ENCODE measurements at regions not wholly inside any gene's neighbourhood (a gene's known extent, or its start where the extent isn't known, plus 50 kb on each side); places are given as distances from the start of the nearest gene placed in this dataset.

DNA sequence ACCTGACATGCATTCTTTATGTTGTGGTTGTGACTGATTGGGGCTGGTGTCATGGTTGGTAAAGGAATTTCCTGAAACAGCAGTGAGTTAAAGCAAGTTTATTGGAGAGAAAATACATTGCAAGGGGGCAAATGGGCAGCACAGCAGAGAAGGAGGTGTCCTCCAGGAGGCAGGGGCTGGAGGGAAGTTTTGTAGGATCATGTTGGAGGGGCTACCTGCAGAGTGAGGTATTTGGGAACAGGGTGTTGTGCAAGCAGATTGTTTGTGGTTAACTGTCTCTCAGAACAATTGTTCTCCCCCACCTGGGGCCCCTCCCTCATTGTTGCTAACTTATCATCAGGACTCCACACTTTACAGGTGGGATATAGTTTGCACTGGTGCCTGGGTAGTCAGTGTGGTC, 196.0 kb downstream of the NSUN3 start:
- no peak overlapping the region for H3K27ac ChIP-seq
- no peak overlapping the region for H3K9ac ChIP-seq
- H3K4me1 Mint-ChIP-seq = no peaks in the 10 kb centered on the region
- H3K27me3 Mint-ChIP-seq (ENCODE audit: insufficient read depth, low read depth) = no peaks in the 10 kb centered on the region
- TF ChIP-seq EZH2phosphoT487 (IDR thresholded peaks at IDR 0.05) (no peak), EZH2 (IDR thresholded peaks at IDR 0.05) (no peak)
- TF ChIP-seq, protein P1, sequence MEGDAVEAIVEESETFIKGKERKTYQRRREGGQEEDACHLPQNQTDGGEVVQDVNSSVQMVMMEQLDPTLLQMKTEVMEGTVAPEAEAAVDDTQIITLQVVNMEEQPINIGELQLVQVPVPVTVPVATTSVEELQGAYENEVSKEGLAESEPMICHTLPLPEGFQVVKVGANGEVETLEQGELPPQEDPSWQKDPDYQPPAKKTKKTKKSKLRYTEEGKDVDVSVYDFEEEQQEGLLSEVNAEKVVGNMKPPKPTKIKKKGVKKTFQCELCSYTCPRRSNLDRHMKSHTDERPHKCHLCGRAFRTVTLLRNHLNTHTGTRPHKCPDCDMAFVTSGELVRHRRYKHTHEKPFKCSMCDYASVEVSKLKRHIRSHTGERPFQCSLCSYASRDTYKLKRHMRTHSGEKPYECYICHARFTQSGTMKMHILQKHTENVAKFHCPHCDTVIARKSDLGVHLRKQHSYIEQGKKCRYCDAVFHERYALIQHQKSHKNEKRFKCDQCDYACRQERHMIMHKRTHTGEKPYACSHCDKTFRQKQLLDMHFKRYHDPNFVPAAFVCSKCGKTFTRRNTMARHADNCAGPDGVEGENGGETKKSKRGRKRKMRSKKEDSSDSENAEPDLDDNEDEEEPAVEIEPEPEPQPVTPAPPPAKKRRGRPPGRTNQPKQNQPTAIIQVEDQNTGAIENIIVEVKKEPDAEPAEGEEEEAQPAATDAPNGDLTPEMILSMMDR (IDR thresholded peaks at IDR 0.05) = no peak
- no peaks in the 10 kb centered on the region for H3K36me3 ChIP-seq
- no peak overlapping the region for H2AFZ ChIP-seq (replicated peaks)
- H3K4me1 ChIP-seq = no peaks in the 10 kb centered on the region
- no peaks in the 10 kb centered on the region for H3K36me3 Mint-ChIP-seq
- no peak overlapping the region for H3K4me3 ChIP-seq
- no peak overlapping the region for H3K4me3 Mint-ChIP-seq
- no peaks in the 10 kb centered on the region for H3K9me3 ChIP-seq (ENCODE audit: low read depth)
- no peak for DNase-seq (ENCODE audit: low spot score)
- H3K9me3 Mint-ChIP-seq = no peaks in the 10 kb centered on the region
- H3K79me2 ChIP-seq (ENCODE audit: low read depth) = no peaks in the 10 kb centered on the region
- no peak overlapping the region for H3K27ac Mint-ChIP-seq
- H3K4me2 ChIP-seq = no peak overlapping the region
- no peaks in the 10 kb centered on the region for H4K20me1 ChIP-seq (ENCODE audit: low read depth)
- no peaks in the 10 kb centered on the region for H3K27me3 ChIP-seq
- no peaks in the 10 kb centered on the region for H3F3A ChIP-seq (ENCODE audit: low read depth)

DNA sequence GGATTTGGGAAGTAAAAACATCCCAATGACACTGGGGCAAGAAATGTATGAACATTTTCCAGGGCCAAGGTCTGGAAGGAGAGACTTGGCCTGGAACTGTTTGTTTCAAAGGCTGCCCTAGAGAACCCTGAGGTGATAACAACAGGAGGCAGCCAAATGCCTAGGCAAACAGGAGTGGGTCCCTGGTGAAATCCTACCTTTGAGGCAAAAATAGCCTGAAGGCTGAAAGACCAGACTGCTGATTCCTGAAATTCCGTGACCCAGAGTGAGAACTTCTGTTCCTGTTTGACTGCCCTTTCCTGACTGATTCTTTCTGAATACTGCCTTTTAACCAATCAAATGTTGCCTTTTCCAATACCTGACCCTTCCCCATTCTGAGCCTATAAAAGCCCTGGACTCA, 196.4 kb downstream of the NSUN3 start:
- Histone ChIP-seq H3K9ac (no peak overlapping the region), H3K27me3 (no peaks in the 10 kb centered on the region), H3K36me3 (no peaks in the 10 kb centered on the region), H2AFZ (replicated peaks) (no peak overlapping the region), H3K9me3 (ENCODE audit: low read depth) (no peaks in the 10 kb centered on the region), H3K27ac (no peak overlapping the region), H3F3A (ENCODE audit: low read depth) (no peaks in the 10 kb centered on the region), H3K4me3 (no peak overlapping the region), H3K4me1 (no peaks in the 10 kb centered on the region), H4K20me1 (ENCODE audit: low read depth) (no peaks in the 10 kb centered on the region), H3K79me2 (ENCODE audit: low read depth) (no peaks in the 10 kb centered on the region), H3K4me2 (no peak overlapping the region)
- Mint-ChIP-seq H3K4me3 (no peak overlapping the region), H3K27ac (no peak overlapping the region), H3K4me1 (no peaks in the 10 kb centered on the region), H3K27me3 (ENCODE audit: insufficient read depth, low read depth) (no peaks in the 10 kb centered on the region), H3K9me3 (no peaks in the 10 kb centered on the region), H3K36me3 (no peaks in the 10 kb centered on the region)
- TF ChIP-seq EZH2phosphoT487 (IDR thresholded peaks at IDR 0.05) = no peak
- TF ChIP-seq, protein P1 (IDR thresholded peaks at IDR 0.05) = no peak
- TF ChIP-seq EZH2 (IDR thresholded peaks at IDR 0.05) = no peak
- no peak for DNase-seq (ENCODE audit: low spot score)

DNA sequence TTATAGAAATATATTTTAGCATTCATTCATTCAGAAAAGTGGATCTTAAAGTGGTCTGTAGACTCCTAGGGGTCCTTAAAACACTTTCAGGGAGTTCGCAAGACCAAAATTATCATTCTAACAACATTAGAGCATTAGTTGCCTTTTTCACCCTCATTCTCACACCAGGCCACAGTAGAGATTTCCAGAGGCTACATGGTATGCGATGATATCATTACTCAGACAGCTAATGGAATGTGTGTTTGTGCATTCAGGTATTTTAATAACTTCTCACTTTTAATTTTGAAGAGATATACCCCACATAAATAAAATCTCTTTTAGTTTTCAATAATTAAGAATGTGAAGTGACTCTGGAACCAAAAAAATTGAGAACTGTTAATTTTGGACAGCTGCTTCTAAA, 206.9 kb downstream of the NSUN3 start:
- Histone ChIP-seq H3K4me3 (no peak overlapping the region), H3K9ac (no peak overlapping the region), H4K20me1 (ENCODE audit: low read depth) (no peaks in the 10 kb centered on the region), H3K9me3 (ENCODE audit: low read depth) (no peaks in the 10 kb centered on the region), H3K79me2 (ENCODE audit: low read depth) (no peaks in the 10 kb centered on the region), H3K36me3 (no peaks in the 10 kb centered on the region), H3F3A (ENCODE audit: low read depth) (no peaks in the 10 kb centered on the region), H3K27me3 (no peaks in the 10 kb centered on the region), H2AFZ (replicated peaks) (no peak overlapping the region), H3K4me2 (no peak overlapping the region), H3K27ac (no peak overlapping the region), H3K4me1 (no peaks in the 10 kb centered on the region)
- no peaks in the 10 kb centered on the region for H3K9me3 Mint-ChIP-seq
- TF ChIP-seq EZH2phosphoT487 (IDR thresholded peaks at IDR 0.05) (no peak), EZH2 (IDR thresholded peaks at IDR 0.05) (no peak)
- TF ChIP-seq, protein P1 (IDR thresholded peaks at IDR 0.05) = no peak
- no peaks in the 10 kb centered on the region for H3K36me3 Mint-ChIP-seq
- no peak overlapping the region for H3K4me3 Mint-ChIP-seq
- peaks cover 2% of the 10 kb centered on the region for H3K27me3 Mint-ChIP-seq (ENCODE audit: insufficient read depth, low read depth)
- no peak for DNase-seq (ENCODE audit: low spot score)
- H3K4me1 Mint-ChIP-seq = no peaks in the 10 kb centered on the region
- no peak overlapping the region for H3K27ac Mint-ChIP-seq

DNA sequence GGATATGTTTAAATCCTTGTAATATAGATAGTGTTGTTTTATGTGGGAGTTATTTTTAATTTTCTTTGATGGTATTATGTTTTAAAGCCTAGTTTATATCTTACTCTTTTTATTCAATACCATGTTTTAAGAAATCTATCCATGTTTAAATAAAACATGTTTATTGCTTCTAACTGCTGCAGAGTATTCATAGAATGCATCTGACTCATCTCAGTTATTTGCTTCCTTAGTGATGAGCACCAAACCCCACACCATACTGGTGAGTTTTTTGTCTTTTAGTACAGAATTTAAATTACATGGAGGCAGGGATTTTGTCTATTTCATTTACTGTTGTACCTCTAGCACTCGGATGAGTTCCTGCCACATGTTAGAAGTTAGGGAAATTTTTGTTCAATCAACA, 209.2 kb downstream of the NSUN3 start:
- Histone ChIP-seq H3K4me3 (no peak overlapping the region), H3K27ac (no peak overlapping the region), H3F3A (ENCODE audit: low read depth) (no peaks in the 10 kb centered on the region), H3K9ac (no peak overlapping the region), H3K4me2 (no peak overlapping the region), H4K20me1 (ENCODE audit: low read depth) (no peaks in the 10 kb centered on the region), H3K27me3 (no peaks in the 10 kb centered on the region), H3K79me2 (ENCODE audit: low read depth) (no peaks in the 10 kb centered on the region), H2AFZ (replicated peaks) (no peak overlapping the region), H3K4me1 (no peaks in the 10 kb centered on the region), H3K9me3 (ENCODE audit: low read depth) (no peaks in the 10 kb centered on the region), H3K36me3 (no peaks in the 10 kb centered on the region)
- no peak for DNase-seq (ENCODE audit: low spot score)
- H3K36me3 Mint-ChIP-seq = no peaks in the 10 kb centered on the region
- no peaks in the 10 kb centered on the region for H3K9me3 Mint-ChIP-seq
- peaks cover 2% of the 10 kb centered on the region for H3K27me3 Mint-ChIP-seq (ENCODE audit: insufficient read depth, low read depth)
- H3K4me1 Mint-ChIP-seq = no peaks in the 10 kb centered on the region
- TF ChIP-seq EZH2 (IDR thresholded peaks at IDR 0.05) (no peak), EZH2phosphoT487 (IDR thresholded peaks at IDR 0.05) (no peak)
- TF ChIP-seq, protein P1 (IDR thresholded peaks at IDR 0.05) = no peak
- no peak overlapping the region for H3K27ac Mint-ChIP-seq
- H3K4me3 Mint-ChIP-seq = no peak overlapping the region

Measured in neural progenitor cell (in vitro differentiated cells).